A549 (cell line): ENCODE measurements at regions not wholly inside any gene's neighbourhood (a gene's known extent, or its start where the extent isn't known, plus 50 kb on each side); places are given as distances from the start of the nearest gene placed in this dataset.

Source experiments
- HDAC2 ChIP-seq: fragments of 200-600 bp; sonication (generic); IDR thresholded peaks from 2 replicates; pipeline ENCODE4 v1.6.1; 2016
- SMC3 ChIP-seq: fragments of >200 bp; sonication (Bioruptor Twin); formaldehyde crosslinking; IDR thresholded peaks from 3 replicates; pipeline ENCODE4 v1.6.1; 2018; ENCODE audit warnings: inconsistent platforms

DNA sequence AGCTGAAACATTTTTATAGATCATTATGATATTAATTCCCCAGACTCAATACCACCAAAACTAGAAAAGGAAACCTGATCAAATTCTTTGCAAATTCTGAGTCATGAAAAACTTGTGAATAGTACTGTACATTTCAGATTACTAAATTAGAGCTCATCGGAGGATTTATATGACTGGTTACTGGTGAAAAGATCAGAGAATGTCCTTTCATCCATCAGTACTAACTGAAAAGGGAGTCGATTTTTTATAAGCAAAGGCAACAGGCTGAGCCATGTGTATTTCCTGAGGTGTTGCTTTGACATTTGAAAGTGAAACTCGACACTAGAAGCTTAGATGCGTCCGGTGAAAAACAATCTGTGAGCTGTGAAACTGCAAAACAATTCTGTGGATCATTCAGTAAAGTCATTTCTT lies 155.7 kb downstream of the TNFSF18 start:
- TF ChIP-seq HDAC2 (no peak), SMC3 (no peak)
